HG02642 (cell line): ENCODE measurements at regions not wholly inside any gene's neighbourhood (a gene's known extent, or its start where the extent isn't known, plus 50 kb on each side); places are given as distances from the start of the nearest gene placed in this dataset.
"Not testable (repeated sequence)": the region's sequence is repeated elsewhere in the genome, so short reads cannot be mapped to it uniquely, and the experiment has no call there.

Experiments
- ATAC-seq: cut with Tn5 transposase; IDR thresholded peaks from one replicate; pipeline ENCODE4 v1.9.1; 2021; ENCODE audit warnings: mild to moderate bottlenecking; ENCODE audit not compliant: unreplicated experiment, poor library complexity

- no peak for ATAC-seq
Observed at GRCh38 chr13:71304861-71305260, 562.1 kb downstream of the DACH1 start.

GRCh38 chr13:71303144-71303543, 563.9 kb downstream of the DACH1 start:
- no peak for ATAC-seq

- ATAC-seq, result no peak
Observed at GRCh38 chr13:71300602-71301001, 566.4 kb downstream of the DACH1 start.

GRCh38 chr13:71291842-71292146, 575.2 kb downstream of the DACH1 start:
- ATAC-seq, result peak; percentile 10

GRCh38 chr13:71290963-71291841, 575.8 kb downstream of the DACH1 start:
- peak; percentile 82 for ATAC-seq

GRCh38 chr13:71289980-71290379, 577.0 kb downstream of the DACH1 start:
- not testable (repeated sequence) for ATAC-seq

GRCh38 chr13:71285700-71286099, 581.3 kb downstream of the DACH1 start:
- ATAC-seq, result no peak

- ATAC-seq, result no peak
Observed at GRCh38 chr13:71278512-71278911, 588.5 kb downstream of the DACH1 start.

GRCh38 chr13:71274923-71275608, 591.9 kb downstream of the DACH1 start:
- ATAC-seq, result peak; percentile 76

- no peak for ATAC-seq
Observed at GRCh38 chr13:71261256-71261655, 605.7 kb downstream of the DACH1 start.

- no peak for ATAC-seq
Observed at GRCh38 chr13:71260246-71260645, 606.8 kb downstream of the DACH1 start.

GRCh38 chr13:71255633-71256032, 611.4 kb downstream of the DACH1 start:
- ATAC-seq, result no peak

GRCh38 chr13:71254384-71254783, 612.6 kb downstream of the DACH1 start:
- no peak for ATAC-seq

GRCh38 chr13:71252184-71252704, 614.8 kb downstream of the DACH1 start:
- ATAC-seq, result no peak

- ATAC-seq, result no peak
Observed at GRCh38 chr13:71251292-71251951, 615.6 kb downstream of the DACH1 start.

- no peak for ATAC-seq
Observed at GRCh38 chr13:71249011-71249410, 618.0 kb downstream of the DACH1 start.

GRCh38 chr13:71244161-71244560, 622.8 kb downstream of the DACH1 start:
- ATAC-seq, result no peak

GRCh38 chr13:71242201-71242600, 624.8 kb downstream of the DACH1 start:
- ATAC-seq, result no peak

- ATAC-seq, result no peak
Observed at GRCh38 chr13:71240911-71241310, 626.1 kb downstream of the DACH1 start.

- no peak for ATAC-seq
Observed at GRCh38 chr13:71237332-71237731, 629.7 kb downstream of the DACH1 start.
